Calu3 (cell line): ENCODE measurements at regions not wholly inside any gene's neighbourhood (a gene's known extent, or its start where the extent isn't known, plus 50 kb on each side); places are given as distances from the start of the nearest gene placed in this dataset.

Experiments used
- BruUV-seq: library from RNA; stranded (reverse); fragments of 400-500 nt; replicated peaks from 2 replicates; lab custom pipeline; 2021; lab: Mats Ljungman, UMichigan
- CTCF ChIA-PET: fragments of 300-600 bp; sonication (Branson Sonifier 250); formaldehyde crosslinking; loops from one replicate; lab custom pipeline; 2022; ENCODE audit warnings: antibody characterized with exemption; lab: Charles Lee
- DNase-seq: peaks from one replicate; pipeline ENCODE4 v3.0.0; 2022
- H3K27ac Mint-ChIP-seq: one replicate; pipeline ENCODE4 v1.8.0; 2022; ENCODE audit warnings: mixed read lengths; ENCODE audit not compliant: unreplicated experiment
- H3K27me3 Mint-ChIP-seq: one replicate; pipeline ENCODE4 v1.8.0; 2022; ENCODE audit warnings: mixed read lengths; ENCODE audit not compliant: unreplicated experiment
- H3K36me3 Mint-ChIP-seq: one replicate; pipeline ENCODE4 v1.8.0; 2022; ENCODE audit warnings: mild to moderate bottlenecking, moderate library complexity, mixed read lengths; ENCODE audit not compliant: insufficient read depth, unreplicated experiment
- H3K4me1 Mint-ChIP-seq: one replicate; pipeline ENCODE4 v1.8.0; 2022; ENCODE audit warnings: mild to moderate bottlenecking, low read depth, mixed read lengths; ENCODE audit not compliant: unreplicated experiment
- H3K4me3 Mint-ChIP-seq: one replicate; pipeline ENCODE4 v1.8.0; 2022; ENCODE audit warnings: mild to moderate bottlenecking, low read depth, moderate library complexity, mixed read lengths; ENCODE audit not compliant: unreplicated experiment
- H3K9me3 Mint-ChIP-seq: one replicate; pipeline ENCODE4 v1.8.0; 2022; ENCODE audit warnings: low read depth, mixed read lengths; ENCODE audit not compliant: unreplicated experiment
- CTCF ChIP-seq: fragments of 200-600 bp; IDR thresholded peaks from one replicate; pipeline ENCODE4 v1.8.0; 2022; ENCODE audit warnings: antibody characterized with exemption; ENCODE audit not compliant: unreplicated experiment
- intact Hi-C: fragments of 100-400 bp; cut with micrococcal nuclease; formaldehyde crosslinking; loops from one replicate; pipeline ENCODE4 v1.10.0; 2022; ENCODE audit not compliant: unreplicated experiment

GRCh38 chr11:25441421-25441820 is 890.5 kb upstream of the ANO3 start:
- no peak for TF ChIP-seq CTCF
- H3K27me3 Mint-ChIP-seq, result no peaks in the 10 kb centered on the region
- H3K27ac Mint-ChIP-seq, result no peak overlapping the region
- H3K9me3 Mint-ChIP-seq, result peaks cover 9% of the 10 kb centered on the region
- intact Hi-C loops, result no loop called here
- no TSS peak for BruUV-seq
- CTCF ChIA-PET, result no interaction called here
- H3K4me1 Mint-ChIP-seq, result no peaks in the 10 kb centered on the region
- no peak for DNase-seq
- no peak overlapping the region for H3K4me3 Mint-ChIP-seq
- no peaks in the 10 kb centered on the region for H3K36me3 Mint-ChIP-seq

GRCh38 chr11:25449091-25449490 is 882.8 kb upstream of the ANO3 start:
- BruUV-seq, result no TSS peak
- H3K9me3 Mint-ChIP-seq, result peaks cover 4% of the 10 kb centered on the region
- no peaks in the 10 kb centered on the region for H3K36me3 Mint-ChIP-seq
- no peaks in the 10 kb centered on the region for H3K27me3 Mint-ChIP-seq
- CTCF ChIA-PET, result no interaction called here
- no peak for TF ChIP-seq CTCF
- H3K4me1 Mint-ChIP-seq, result no peaks in the 10 kb centered on the region
- no peak for DNase-seq
- intact Hi-C loops, result no loop called here
- no peak overlapping the region for H3K27ac Mint-ChIP-seq
- no peak overlapping the region for H3K4me3 Mint-ChIP-seq

GRCh38 chr11:25453471-25453870 is 878.5 kb upstream of the ANO3 start:
- H3K27me3 Mint-ChIP-seq, result no peaks in the 10 kb centered on the region
- intact Hi-C loops, result no loop called here
- no TSS peak for BruUV-seq
- H3K36me3 Mint-ChIP-seq, result no peaks in the 10 kb centered on the region
- no peak for TF ChIP-seq CTCF
- H3K9me3 Mint-ChIP-seq, result no peaks in the 10 kb centered on the region
- CTCF ChIA-PET, result no interaction called here
- no peaks in the 10 kb centered on the region for H3K4me1 Mint-ChIP-seq
- H3K27ac Mint-ChIP-seq, result no peak overlapping the region
- H3K4me3 Mint-ChIP-seq, result no peak overlapping the region
- DNase-seq, result no peak

- no TSS peak for BruUV-seq
- H3K9me3 Mint-ChIP-seq, result no peaks in the 10 kb centered on the region
- CTCF ChIA-PET, result no interaction called here
- H3K27me3 Mint-ChIP-seq, result no peaks in the 10 kb centered on the region
- no peak overlapping the region for H3K27ac Mint-ChIP-seq
- no peak for TF ChIP-seq CTCF
- intact Hi-C loops, result no loop called here
- no peak for DNase-seq
- H3K4me1 Mint-ChIP-seq, result no peaks in the 10 kb centered on the region
- H3K4me3 Mint-ChIP-seq, result no peak overlapping the region
- H3K36me3 Mint-ChIP-seq, result no peaks in the 10 kb centered on the region
Measured at GRCh38 chr11:25456211-25456610, 875.7 kb upstream of the ANO3 start.
